HG03135 (cell line): ENCODE measurements at regions not wholly inside any gene's neighbourhood (a gene's known extent, or its start where the extent isn't known, plus 50 kb on each side); places are given as distances from the start of the nearest gene placed in this dataset.

Experiments
- ATAC-seq: cut with Tn5 transposase; IDR thresholded peaks from one replicate; pipeline ENCODE4 v1.9.1; 2021; ENCODE audit warnings: mild to moderate bottlenecking, moderate library complexity; ENCODE audit not compliant: unreplicated experiment

GRCh38 chr14:61940666-61941420, 178.6 kb downstream of the SNAPC1 start:
- ATAC-seq, result no peak

GRCh38 chr14:61941421-61942150, 179.4 kb downstream of the SNAPC1 start:
- no peak for ATAC-seq

- ATAC-seq, result no peak
These were observed 186.2 kb downstream of the SNAPC1 start for GRCh38 chr14:61948376-61948775.

- ATAC-seq, result no peak
These were observed 188.1 kb downstream of the SNAPC1 start for GRCh38 chr14:61950340-61950739.

GRCh38 chr14:61953602-61954001, 191.4 kb downstream of the SNAPC1 start:
- ATAC-seq, result no peak

- no peak for ATAC-seq
These were observed 192.1 kb downstream of the SNAPC1 start for GRCh38 chr14:61954306-61954705.

GRCh38 chr14:61956517-61956916, 194.3 kb downstream of the SNAPC1 start:
- ATAC-seq, result no peak

- ATAC-seq, result no peak
These were observed 197.1 kb downstream of the SNAPC1 start for GRCh38 chr14:61959348-61959747.

- ATAC-seq, result no peak
These were observed 199.1 kb downstream of the SNAPC1 start for GRCh38 chr14:61961369-61961768.

GRCh38 chr14:61963926-61964325, 201.7 kb downstream of the SNAPC1 start:
- no peak for ATAC-seq

- ATAC-seq, result no peak
These were observed 203.0 kb downstream of the SNAPC1 start for GRCh38 chr14:61965030-61965745.

- ATAC-seq, result no peak
These were observed 206.0 kb downstream of the SNAPC1 start for GRCh38 chr14:61968207-61968606.

GRCh38 chr14:61972711-61973110, 210.5 kb downstream of the SNAPC1 start:
- ATAC-seq, result no peak

- no peak for ATAC-seq
These were observed 211.8 kb downstream of the SNAPC1 start for GRCh38 chr14:61973981-61974380.

- ATAC-seq, result no peak
These were observed 215.0 kb downstream of the SNAPC1 start for GRCh38 chr14:61977217-61977616.

GRCh38 chr14:61988240-61988639, 226.0 kb downstream of the SNAPC1 start:
- ATAC-seq, result no peak

GRCh38 chr14:61992139-61992538, 229.9 kb downstream of the SNAPC1 start:
- ATAC-seq, result no peak

GRCh38 chr14:61992926-61993325, 230.7 kb downstream of the SNAPC1 start:
- ATAC-seq, result no peak

- ATAC-seq, result no peak
These were observed 232.4 kb downstream of the SNAPC1 start for GRCh38 chr14:61994589-61994988.

- no peak for ATAC-seq
These were observed 234.5 kb downstream of the SNAPC1 start for GRCh38 chr14:61996753-61997152.

- no peak for ATAC-seq
These were observed 234.9 kb downstream of the SNAPC1 start for GRCh38 chr14:61997161-61997560.

- no peak for ATAC-seq
These were observed 239.7 kb downstream of the SNAPC1 start for GRCh38 chr14:62001963-62002362.
